Liver (tissue), 8 donors: ENCODE measurements at regions not wholly inside any gene's neighbourhood (a gene's known extent, or its start where the extent isn't known, plus 50 kb on each side); places are given as distances from the start of the nearest gene placed in this dataset.

ENCODE experiments used
- DNase-seq: peaks from one replicate; pipeline ENCODE4 v3.0.0-alpha.2; 2017; ENCODE audit warnings: low spot score
- H3K27ac ChIP-seq, 2 donors: one replicate each; pipeline ENCODE4 v1.7.0; 2013; ENCODE audit warnings: inconsistent platforms in 2 of 2, low read length in 2 of 2, control low read depth in 1 of 2, low read depth in 1 of 2, mild to moderate bottlenecking in 1 of 2
- H3K27me3 ChIP-seq, 4 donors: one replicate each; pipeline versions ENCODE4 v1.6.1 to v1.7.0; 2013; ENCODE audit warnings: low read length in 3 of 4, inconsistent platforms in 1 of 4, mild to moderate bottlenecking in 1 of 4, moderate library complexity in 1 of 4; ENCODE audit not compliant: control insufficient read depth in 4 of 4, insufficient read depth in 4 of 4
- H3K36me3 ChIP-seq, 4 donors: one replicate each; pipeline versions ENCODE4 v1.6.1 to v1.7.0; 2013; ENCODE audit warnings: low read length in 3 of 4, mild to moderate bottlenecking in 3 of 4, low read depth in 1 of 4, moderate library complexity in 1 of 4; ENCODE audit not compliant: control insufficient read depth in 4 of 4, insufficient read depth in 3 of 4
- H3K4me1 ChIP-seq, 4 donors: one replicate each; pipeline versions ENCODE4 v1.6.1 to v1.7.0; 2013; ENCODE audit warnings: low read length in 3 of 4, mild to moderate bottlenecking in 3 of 4, moderate library complexity in 1 of 4; ENCODE audit not compliant: control insufficient read depth in 4 of 4, insufficient read depth in 4 of 4
- H3K4me3 ChIP-seq, 3 donors: one replicate each; pipeline versions ENCODE4 v1.6.1 to v1.7.0; 2013; ENCODE audit warnings: low read length in 3 of 3, control low read depth in 1 of 3, low read depth in 1 of 3, mild to moderate bottlenecking in 1 of 3
- H3K9ac ChIP-seq, 2 donors: one replicate each; pipeline ENCODE4 v1.7.0; 2013; ENCODE audit warnings: low read length in 2 of 2, mild to moderate bottlenecking in 2 of 2, moderate library complexity in 2 of 2, control low read depth in 1 of 2, low read depth in 1 of 2
- H3K9me3 ChIP-seq, 4 donors: one replicate each; pipeline versions ENCODE4 v1.6.1 to v1.7.0; 2013; ENCODE audit warnings: low read length in 3 of 4; ENCODE audit not compliant: control insufficient read depth in 4 of 4
- ATF3 ChIP-seq: IDR thresholded peaks from 2 replicates; pipeline ENCODE4 v1.6.1; 2016; ENCODE audit warnings: antibody characterized with exemption
- CTCF ChIP-seq: fragments of 150-350 bp; IDR thresholded peaks from 2 replicates; pipeline ENCODE4 v1.5.1; 2017; ENCODE audit warnings: improper control_type of control experiment, low read depth, low read length; ENCODE audit not compliant: missing input control
- FOXA1 ChIP-seq: IDR thresholded peaks from 2 replicates; pipeline ENCODE4 v1.6.1; 2016; ENCODE audit warnings: antibody characterized with exemption
- FOXA2 ChIP-seq: IDR thresholded peaks from 2 replicates; pipeline ENCODE4 v1.6.1; 2016; ENCODE audit warnings: antibody characterized with exemption
- GABPA ChIP-seq, 2 donors: IDR thresholded peaks in 1 of 2; conservative IDR thresholded peaks in 1 of 2; 2 replicates each; pipeline ENCODE4 v1.6.1; 2016; ENCODE audit warnings: antibody characterized with exemption in 2 of 2, mild to moderate bottlenecking in 1 of 2, moderate library complexity in 1 of 2
- HNF4G ChIP-seq: IDR thresholded peaks from 2 replicates; pipeline ENCODE4 v1.6.1; 2016; ENCODE audit warnings: antibody characterized with exemption
- JUND ChIP-seq, 2 donors: IDR thresholded peaks; 2 replicates each; pipeline ENCODE4 v1.6.1; 2016; ENCODE audit warnings: antibody characterized with exemption in 2 of 2
- MAX ChIP-seq: IDR thresholded peaks from 2 replicates; pipeline ENCODE4 v1.6.1; 2016; ENCODE audit warnings: antibody characterized with exemption
- NR2F2 ChIP-seq: IDR thresholded peaks from 2 replicates; pipeline ENCODE4 v1.6.1; 2016; ENCODE audit warnings: antibody characterized with exemption
- REST ChIP-seq: IDR thresholded peaks from 2 replicates; pipeline ENCODE4 v1.6.1; 2016; ENCODE audit warnings: antibody characterized with exemption, mild to moderate bottlenecking
- RXRA ChIP-seq, 2 donors: IDR thresholded peaks; 2 replicates each; pipeline ENCODE4 v1.6.1; 2017 to 2018; ENCODE audit warnings: antibody characterized with exemption in 2 of 2, mild to moderate bottlenecking in 1 of 2
- TAF1 ChIP-seq: conservative IDR thresholded peaks from 2 replicates; pipeline ENCODE4 v1.6.1; 2016; ENCODE audit warnings: antibody characterized with exemption, mild to moderate bottlenecking
- YY1 ChIP-seq: IDR thresholded peaks from 2 replicates; pipeline ENCODE4 v1.6.1; 2016; ENCODE audit warnings: antibody characterized with exemption, mild to moderate bottlenecking
- ZBTB33 ChIP-seq: IDR thresholded peaks from 2 replicates; pipeline ENCODE4 v1.6.1; 2016; ENCODE audit warnings: antibody characterized with exemption
- WGBS: extraction: QIAGEN DNeasy Blood & Tissue Kit; methylation state at CpG from one replicate; pipeline ENCODE4 v1.1.7; 2013; 5-methylcytosine and 5-hydroxymethylcytosine counted together
- donor health status: healthy.
- donor health status: healthy.
- donor health status: healthy.
- donor health status: healthy.
- donor health status: healthy.

- TF ChIP-seq CTCF (no peak), MAX (no peak), YY1 (no peak), FOXA1 (no peak)
Measured at GRCh38 chr12:125300249-125300648, 235.0 kb downstream of the AACS start (continued).

GRCh38 chr12:125303337-125303736 lies 238.1 kb downstream of the AACS start:
- no peaks in the 10 kb centered on the region for H3K36me3 ChIP-seq
- H3K4me3 ChIP-seq = no peak overlapping the region
- H3K4me1 ChIP-seq = no peaks in the 10 kb centered on the region
- no peak overlapping the region for H3K27ac ChIP-seq
- TF ChIP-seq MAX = no peak
- TF ChIP-seq HNF4G = no peak
- TF ChIP-seq JUND (IDR thresholded peaks at IDR 0.05) = no peak
- TF ChIP-seq TAF1 = no peak
- TF ChIP-seq FOXA2 = no peak
- TF ChIP-seq RXRA (IDR thresholded peaks at IDR 0.05) = no peak
- no peak for TF ChIP-seq GABPA (IDR thresholded peaks at IDR 0.05 in 1 of 2, conservative IDR thresholded peaks at IDR 0.05 in 1 of 2)
- no peak for TF ChIP-seq REST
- no peak for TF ChIP-seq FOXA1
- no peak for TF ChIP-seq ZBTB33
- no peak for TF ChIP-seq ATF3
- TF ChIP-seq NR2F2 = no peak
- H3K9me3 ChIP-seq = no peaks in the 10 kb centered on the region
- no peak for DNase-seq
- H3K27me3 ChIP-seq = peaks cover 0 to 3% (median 0%) of the 10 kb centered on the region in 4 donors
- no peak overlapping the region for H3K9ac ChIP-seq
- 56% methylated on average over 2 of the region's 2 CpGs for WGBS
